Activated CD4-positive, alpha-beta T cell treated with anti-CD3 and anti-CD28 coated beads for 24 hours (primary cell): ENCODE measurements at regions not wholly inside any gene's neighbourhood (a gene's known extent, or its start where the extent isn't known, plus 50 kb on each side); places are given as distances from the start of the nearest gene placed in this dataset.
"Not testable (repeated sequence)": the region's sequence is repeated elsewhere in the genome, so short reads cannot be mapped to it uniquely, and the experiment has no call there.

ENCODE experiments used
- DNase-seq, 2 donors: peaks; one replicate each; pipeline ENCODE4 v3.0.0-alpha.2; 2020; ENCODE audit warnings: low read depth in 2 of 2

DNA sequence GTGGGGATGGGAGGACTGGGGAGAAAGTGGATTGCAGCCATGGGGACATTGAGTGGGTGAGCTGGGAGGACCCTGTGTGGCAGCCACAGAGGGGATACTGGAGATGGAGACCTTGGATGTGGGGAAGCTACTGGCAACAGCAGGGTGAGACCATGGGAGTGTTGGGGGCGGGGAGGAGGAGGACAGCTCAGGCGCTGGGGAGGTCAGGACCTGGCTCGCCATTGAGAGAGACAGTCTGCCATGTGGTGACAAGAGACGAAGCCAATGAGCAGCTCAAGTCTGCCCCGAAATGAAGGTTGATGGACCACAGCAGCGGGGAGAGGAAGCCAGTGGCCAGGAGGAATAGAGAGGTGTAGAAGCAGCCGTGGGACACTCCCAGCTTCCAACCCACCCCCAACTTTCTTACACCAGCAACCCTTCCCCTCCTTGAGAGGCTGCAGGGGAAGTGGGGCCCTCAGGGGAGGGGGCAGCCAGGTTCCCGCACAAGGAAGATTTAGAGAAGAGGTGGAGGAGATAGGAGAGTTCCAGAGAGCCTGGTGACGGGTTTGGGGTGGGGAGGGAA is 118.1 kb downstream of the ASB7 start:
- no peak for DNase-seq

DNA sequence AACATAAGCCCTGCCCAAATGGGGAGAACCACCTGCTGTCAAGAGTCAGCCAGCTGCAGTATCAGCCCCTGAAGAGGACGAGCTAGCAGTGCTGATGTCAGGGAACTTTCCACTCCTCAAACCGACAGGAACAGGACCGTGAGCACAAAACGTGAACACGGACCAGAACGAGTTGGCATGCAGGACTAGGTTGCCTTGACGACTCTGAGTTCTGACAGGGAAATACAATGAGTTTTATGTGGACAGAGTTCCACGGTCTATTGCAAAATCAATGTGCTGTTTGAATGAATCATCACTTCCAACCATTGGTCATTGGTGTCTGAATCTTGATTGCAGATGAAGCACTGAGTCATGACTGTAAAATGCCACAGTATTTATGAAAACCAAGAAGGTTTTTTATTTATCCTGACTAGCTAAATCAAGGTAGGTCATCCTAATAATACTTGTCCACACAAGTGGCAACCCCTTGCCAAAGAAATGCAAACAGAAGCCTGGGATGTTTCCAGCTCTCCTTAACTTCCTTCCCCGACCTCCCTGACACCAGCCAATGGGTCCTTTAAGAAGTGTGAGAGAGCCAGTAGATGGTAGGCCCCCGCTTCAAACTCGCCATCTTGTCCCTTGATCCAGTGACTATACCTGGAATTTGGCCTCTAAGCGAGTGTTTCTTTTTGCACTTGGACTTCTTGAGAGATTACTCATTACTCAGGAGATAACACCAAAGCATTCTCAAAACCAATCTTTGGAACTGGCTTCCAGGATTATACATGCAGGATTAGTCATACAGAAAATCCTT is 119.6 kb downstream of the ASB7 start:
- DNase-seq: no peak

DNA sequence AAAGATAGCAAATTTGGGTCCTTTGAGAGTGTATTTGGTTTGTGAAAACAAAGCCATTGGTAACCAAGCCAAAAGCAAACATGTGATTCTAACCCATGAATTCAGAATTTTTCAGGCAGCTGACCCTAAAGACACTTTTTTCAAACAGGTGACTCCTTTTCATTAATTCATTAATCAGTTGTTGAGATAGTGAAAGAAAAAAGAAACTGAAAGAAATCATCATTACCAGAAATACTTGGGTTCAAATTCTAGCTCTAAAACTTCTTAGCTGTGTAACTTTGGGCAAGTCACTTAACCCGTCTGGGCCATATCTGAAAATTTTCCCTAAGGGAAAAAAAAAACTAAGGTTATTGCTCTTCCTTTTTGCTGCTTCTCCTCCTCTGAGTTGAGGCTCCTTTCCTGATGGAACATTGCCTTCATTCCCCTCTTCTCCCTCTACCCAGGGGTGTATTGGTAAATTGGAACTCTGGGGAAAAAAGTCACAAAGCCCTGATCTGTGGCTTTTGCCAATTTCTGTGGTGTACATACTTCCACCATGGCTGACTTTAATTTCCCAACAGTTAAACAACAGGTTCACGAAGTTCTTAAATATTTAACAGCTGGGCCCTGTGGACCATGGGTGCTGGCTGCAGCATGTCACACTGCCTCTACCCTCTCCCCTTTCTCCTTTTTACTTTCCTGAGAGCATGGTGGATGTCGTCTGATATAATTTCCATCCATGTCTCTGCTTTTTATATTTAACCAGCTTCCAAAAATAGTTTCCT is 120.3 kb downstream of the ASB7 start:
- no peak for DNase-seq

DNA sequence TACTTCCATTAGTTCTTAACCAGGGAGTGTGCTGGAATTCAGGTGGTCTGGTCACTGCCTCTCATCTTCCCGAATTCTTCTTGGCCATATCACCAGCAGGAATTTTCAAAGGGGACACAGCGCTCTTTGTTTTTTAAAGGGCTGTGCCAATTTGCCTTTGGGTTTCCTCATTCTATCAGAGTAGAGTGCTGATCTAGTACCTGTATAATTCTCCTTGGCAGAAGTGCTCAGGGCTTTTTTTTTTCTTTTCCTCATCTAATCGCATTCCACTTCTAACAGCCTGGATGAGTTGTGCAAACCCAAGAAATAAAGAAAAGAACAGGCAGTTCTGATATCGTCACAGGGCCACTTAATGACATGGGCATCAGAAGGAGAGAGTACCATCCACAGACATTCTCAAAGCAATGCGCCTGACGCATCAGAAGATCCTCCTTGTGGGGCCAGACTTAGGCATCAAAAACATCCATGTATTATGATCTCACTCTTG is 121.0 kb downstream of the ASB7 start:
- DNase-seq: no peak

DNA sequence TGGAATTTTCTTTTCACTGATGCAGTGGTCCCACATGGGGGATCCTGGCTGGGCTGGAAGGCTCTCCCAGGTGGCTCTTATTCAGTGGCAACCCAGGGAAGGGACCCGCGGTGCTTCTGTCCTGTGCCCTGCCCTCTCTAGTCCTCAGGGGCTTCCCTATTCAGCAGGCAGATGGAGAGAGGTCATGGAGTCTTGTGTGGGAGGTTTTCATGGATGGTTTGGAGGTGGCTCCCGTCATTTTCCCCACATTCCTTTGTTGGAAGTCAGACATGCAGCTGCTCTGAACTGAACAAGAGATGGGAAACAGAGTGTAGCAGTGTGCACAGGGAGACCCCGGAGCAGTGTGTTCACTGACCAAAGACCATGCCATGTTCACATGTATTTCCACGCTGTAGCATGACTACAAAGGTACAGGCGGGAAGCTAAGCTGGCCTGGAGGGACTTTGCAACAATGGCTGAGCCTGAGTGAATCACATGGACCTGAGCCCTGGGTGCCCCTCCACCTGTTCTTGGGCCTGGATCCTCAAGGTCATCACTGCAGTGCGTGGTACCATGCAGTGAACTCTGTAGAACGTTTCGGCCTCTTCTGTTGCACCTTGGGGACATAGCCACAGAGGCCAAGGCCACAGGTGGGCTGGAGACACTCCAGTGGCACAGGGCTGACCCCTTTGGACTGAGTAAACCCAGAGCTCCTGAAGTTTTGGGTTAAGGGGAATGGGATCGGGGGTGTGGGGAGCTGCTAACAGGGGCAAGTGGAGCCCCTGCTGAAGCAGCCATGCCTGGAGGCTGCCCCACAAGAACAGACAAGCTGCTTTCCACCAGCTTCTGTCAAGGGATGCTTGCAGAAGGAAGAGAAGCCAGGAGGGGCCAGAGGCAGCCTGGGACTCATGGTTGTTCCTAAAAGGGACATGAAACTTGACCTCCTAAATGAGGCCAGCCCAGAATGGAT is 123.0 kb downstream of the ASB7 start:
- DNase-seq: no peak

DNA sequence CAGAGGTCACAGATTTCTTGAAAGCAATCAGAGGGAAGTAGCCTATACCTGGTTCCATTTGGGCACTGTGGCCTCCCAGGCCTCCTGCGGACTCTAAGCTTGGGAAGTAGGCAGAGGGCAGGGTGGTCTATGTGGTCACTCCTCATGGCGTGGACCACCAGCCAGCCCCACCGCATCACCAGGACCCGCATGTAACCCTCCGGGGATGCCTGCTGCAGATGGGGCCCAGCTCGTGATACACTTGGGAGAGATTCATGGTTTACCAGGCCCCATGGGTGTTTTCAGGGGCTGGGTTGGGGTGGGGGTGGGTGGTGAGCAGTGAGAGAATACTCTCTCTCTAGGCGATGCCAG is 123.7 kb downstream of the ASB7 start:
- DNase-seq: no peak

DNA sequence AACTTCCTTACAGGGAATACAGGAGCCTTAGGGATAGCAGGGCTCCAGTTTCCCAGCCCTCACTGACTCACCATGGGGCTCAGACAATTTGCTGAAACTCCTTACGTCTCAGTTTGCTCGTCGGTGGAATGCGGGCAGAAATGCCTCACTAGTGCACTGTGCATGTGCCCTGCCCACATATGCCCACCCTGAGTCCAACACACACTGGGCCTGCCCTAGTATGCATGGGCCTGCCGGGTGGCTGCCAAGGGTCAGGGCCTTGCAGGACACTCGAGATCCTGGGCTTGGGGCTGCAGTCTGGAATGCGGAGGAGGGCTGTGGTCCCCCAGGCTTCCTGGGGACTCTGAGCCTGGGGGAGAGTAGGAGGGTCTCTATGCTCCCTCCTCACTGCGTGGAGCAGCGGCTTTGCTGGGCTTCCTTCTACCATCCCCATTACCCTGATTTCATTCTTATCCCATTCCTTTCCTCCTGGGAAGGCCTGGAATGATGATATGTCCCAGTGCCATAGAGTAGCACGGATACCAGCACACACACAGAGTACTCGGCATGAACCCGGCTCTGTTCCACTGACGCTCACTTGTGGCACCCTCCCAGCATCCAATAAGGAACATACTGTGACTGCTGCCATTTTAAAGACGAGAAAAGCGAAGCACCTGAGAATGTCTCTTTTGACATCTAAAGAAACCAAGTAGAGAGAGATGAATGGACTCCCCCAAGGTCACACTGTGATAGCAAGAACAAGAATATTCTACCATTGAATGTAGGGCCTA is 124.2 kb downstream of the ASB7 start:
- no peak for DNase-seq

DNA sequence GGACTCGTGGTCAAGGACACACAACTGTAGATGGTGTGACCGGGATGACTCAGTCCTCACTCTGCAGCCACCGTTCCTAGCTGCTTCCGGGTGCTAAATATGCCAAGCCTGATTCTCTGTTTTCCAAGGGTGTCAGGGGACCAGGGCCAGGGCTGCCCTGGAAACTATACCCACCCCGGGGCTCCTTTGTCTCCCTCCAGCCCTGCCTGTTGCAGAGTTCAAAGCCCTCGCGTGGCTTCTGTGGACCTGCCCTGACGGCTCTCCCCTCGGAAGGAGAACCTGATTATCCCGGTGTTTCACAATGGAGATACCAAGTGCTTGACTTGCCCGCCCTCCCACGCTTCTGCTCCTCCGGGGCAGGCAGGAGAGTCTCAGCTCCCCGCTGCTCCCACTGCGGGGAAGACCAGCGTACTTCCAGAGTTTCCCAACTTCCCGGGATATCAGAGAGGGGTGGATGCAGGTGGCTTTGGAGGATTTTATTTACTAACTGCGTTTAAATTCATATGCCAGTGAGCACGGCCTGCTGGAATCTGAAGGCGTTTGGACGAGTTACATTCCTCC is 125.0 kb downstream of the ASB7 start:
- no peak for DNase-seq

DNA sequence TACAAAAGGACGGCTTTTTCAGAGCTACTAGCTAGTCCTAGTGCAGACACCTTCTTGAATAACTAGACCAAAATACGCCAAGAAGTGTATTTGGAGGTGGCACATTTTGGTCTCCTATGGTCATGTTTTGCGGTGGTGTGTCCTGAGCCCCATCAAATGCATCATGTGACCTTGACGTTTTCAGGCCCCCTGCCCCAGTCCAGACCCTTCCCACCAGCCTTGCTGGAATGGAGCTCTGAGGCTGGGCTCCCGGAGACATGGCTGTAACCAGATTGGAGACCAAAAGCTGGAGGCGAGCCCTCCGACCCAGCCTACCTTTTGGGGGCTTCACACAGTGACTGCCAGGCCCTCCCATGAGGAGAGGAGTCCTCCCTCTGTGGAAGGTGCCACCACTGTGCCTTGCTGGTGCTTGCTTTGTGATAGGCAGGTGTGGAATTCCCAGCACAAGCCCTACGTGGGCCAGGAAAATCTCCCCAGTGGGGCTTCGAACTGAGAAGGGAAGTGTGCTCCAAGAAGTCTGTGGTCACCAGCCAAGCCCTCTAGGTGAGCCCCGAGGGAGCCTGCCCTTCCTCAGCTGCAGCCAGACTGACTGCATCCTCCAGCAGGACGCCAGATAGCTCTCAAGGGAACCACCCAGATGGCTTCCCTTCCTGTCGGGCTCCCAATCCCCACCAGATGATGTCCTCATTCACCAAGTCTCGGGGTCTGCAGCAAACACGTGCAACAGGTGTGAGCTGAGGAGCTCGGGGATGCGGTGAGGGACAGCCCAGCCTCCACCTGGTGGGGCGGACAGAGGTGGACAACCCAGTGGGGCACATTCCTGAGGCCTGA is 126.2 kb downstream of the ASB7 start:
- DNase-seq: no peak

DNA sequence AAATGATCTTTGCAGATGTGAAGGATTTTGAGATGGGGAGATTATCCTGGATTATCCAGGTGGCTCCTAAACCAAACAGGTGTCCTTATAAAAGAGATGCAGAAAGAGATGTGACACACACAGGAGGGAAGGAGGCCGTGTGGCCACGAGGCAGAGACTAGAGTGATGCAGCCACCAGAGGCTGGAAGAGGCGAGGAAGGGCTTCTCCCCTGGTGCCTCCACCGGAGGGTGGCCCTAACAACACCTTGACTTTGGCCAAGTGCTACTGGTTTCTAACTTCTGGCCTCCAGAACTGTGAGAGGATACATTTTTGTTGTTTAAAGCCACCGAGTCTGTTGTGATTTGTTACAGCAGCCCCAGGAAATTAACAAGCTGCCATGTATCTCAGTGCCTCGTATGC is 127.1 kb downstream of the ASB7 start:
- no peak for DNase-seq

DNA sequence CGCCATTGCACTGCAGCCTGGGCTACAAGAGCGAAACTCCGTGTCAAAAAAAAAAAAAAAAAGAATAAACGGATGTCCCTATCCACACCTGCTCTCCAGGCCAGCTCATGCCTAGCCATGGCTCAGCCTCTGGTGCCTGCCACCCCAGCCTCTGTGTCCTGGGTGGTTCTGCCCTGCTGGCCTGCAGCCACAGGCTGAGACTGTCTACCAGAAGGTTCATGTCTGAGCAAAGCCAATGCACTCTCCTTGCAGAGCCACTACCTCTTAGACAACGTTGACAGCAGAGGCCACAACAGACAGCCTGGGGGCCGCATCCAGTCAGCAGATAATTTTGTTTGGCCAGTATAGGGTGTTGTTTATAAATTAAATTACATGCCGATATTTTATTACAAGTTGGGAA is 127.7 kb downstream of the ASB7 start:
- no peak for DNase-seq

DNA sequence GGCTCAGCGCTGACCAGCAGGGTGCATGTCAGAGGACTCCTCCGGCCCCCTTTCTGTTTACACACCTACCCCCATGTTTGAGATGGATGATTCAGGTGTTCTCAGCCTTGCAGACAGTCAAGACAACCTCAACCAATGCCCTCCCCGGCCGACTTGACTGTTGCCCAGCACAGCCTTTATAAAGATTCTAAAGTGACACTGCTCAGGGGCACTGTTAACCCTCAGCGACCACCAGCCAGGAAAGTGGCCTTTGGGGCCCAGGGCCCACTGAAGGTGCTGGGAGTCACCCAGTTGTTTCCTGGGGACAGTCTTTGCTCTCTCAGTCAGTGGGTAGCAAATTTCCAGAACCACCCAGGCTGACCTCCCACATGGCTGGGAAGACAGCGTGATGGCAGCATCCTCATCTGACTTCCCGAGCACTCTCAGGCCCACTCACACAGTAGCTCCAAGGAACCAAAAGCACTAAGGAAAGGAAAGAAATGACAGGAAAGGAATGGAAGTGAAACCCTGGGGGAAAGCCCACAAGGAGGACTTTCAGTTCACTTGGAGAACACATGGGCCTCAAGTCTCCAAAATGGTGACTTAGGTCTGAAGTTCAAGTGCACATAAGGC is 128.4 kb downstream of the ASB7 start:
- DNase-seq: no peak

DNA sequence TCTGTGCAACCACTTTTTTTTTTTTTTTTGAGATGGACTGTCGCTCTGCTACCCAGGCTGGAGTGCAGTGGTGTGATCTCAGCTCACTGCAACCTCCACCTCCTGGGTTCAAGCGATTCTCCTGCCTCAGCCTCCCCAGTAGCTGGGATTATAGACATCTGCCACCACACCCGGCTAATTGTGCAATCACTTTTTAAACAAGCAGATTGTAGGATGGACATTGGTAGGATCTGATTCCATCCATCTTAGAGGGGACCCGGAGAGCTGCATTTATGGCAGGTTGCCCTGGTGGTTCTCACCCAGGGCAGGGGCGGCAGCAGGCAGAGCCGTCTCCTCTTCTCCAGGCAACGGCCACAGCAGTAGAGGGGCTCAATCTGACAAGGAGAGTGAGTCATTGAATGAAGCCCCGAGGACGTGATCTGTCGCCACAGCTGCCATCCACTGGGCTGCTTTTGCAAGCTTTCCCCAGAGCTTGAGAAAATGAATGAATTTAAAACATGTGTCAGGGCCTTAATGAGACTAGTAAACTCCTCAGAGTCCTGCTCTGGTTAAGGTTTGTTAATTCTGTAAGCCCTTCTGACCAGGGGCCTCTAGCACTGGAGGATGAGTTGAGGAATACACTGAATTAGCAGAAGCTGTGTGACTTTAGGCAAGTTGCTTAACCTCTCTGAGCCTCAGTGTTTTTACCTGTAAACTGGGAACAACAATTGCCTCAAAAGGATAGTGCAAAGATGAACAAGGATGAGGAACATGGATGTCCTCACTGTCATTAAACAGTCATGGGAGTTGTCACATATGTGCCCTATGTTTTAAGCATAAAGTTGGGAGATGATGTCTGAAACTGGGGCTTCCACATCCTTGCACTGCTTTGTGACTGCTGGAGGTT is 129.1 kb downstream of the ASB7 start:
- no peak for DNase-seq

DNA sequence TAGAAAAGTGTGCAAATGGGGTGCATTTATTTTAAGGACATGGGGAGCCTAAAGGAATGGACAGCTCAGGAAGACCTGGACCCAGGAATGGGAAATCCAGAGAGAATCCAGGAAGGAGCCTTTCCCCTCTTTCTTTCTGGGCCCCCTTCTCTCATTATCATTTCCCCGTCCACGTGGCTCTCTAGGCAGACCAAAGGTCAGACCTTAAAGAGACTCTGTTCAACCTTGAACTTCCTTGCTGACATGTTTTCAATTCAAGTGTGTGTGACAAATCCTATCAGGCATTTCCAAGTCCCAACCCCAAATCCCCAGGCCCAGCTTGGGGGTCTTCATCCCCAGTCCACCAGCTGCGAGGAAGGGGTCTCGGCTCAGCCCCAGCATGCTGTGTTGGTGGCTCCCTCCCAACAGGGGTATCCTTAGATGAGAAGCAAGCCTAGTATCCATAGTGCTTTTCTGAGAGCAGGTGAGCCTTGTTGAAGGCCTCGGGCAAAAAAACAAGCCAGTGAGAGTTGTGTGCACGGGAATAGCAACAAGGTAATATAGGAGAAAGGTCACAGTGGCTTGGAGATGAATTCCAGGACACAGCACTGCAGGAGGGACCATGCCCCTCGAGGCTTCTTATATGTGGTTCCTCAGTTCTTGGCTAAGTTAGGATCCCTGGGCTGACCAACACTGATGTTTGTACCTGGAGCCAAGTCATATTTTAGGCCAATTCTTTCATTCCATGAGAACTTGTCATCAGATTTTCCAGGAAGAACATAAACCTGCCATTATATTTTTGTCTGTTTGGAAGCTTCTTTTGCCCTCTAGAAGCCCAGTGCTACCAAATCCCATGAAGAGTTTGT is 130.0 kb downstream of the ASB7 start:
- DNase-seq: no peak

DNA sequence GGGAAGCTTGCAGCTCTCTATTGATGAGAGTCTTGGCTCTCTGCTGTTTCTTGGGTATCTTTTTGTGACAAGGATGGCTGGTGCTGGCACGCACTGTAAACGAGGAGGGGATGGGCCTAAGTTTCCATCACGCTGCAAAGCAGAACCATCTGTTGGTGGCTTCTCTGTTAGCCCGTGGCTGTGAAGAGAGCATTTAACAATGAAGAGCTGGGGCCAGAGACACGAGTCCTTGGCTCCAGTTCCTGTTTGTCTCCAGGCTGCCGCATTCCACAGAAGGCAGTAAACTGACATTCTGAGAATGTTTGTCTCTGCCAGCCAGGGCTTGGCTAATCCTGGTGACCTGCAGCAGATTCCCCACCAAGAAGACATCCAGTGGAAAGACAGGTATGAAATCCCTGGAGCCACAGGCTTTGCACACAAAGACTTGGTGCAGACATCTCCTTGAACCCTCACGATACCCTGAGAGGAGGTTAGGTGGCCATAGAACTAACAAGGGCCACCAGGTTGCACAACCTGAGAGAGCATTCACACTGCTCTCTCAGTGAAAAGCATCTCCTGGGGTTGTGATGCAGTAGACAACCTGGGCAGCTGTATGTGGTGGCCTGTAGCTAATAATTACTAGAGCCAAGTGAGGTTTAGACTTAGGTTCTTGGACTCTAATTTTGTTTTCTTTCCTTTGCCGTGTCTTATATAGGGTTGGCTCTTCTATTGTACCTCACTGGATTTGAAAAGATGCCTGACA is 130.9 kb downstream of the ASB7 start:
- no peak for DNase-seq

DNA sequence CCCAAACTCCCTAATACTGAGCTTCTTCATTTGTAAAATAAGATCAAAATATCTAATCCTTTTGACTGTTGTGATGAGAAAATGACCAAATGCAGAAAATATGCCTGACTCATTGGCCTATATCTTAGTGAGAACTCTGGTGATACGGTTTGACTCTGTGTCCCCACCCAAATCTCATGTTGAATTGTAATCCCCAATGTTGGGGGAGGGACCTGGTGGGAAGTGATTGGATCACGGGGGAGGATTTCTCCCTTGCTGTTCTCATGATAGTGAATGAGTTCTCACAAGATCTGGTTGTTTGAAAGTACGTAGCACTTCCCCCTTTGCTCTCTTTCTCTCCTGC is 131.4 kb downstream of the ASB7 start:
- DNase-seq: not testable (repeated sequence)

DNA sequence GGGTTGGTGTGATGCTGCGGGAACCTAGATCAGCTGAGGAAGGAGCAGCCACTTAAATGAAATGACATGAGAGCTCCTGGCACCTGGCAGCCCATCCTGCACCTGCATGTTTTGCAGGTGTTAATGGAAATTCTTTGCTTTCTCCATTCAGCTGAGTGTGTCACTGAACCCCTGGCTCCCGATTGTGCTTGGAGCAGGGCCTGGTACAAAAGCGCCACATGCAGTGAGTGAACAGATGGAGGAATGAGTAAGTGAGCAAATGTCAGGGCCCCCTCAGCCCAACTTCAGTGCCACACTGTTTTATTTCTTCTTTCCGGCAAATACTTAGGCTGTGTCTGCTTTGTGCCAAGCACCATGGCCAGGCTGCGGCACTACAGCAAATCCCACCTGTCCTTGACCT is 132.2 kb downstream of the ASB7 start:
- DNase-seq: no peak
